PC-3 (cell line): ENCODE measurements at regions not wholly inside any gene's neighbourhood (a gene's known extent, or its start where the extent isn't known, plus 50 kb on each side); places are given as distances from the start of the nearest gene placed in this dataset.

Experiments
- EZH2 ChIP-seq: fragments of 300-600 bp; sonication (generic); IDR thresholded peaks from one replicate; pipeline ENCODE4 v1.6.1; 2017; ENCODE audit warnings: antibody characterized with exemption, mild to moderate bottlenecking, low read length; ENCODE audit not compliant: unreplicated experiment
- TF ChIP-seq, protein P1 (sequence below): fragments of 300-600 bp; sonication (generic); conservative IDR thresholded peaks from 2 replicates; pipeline ENCODE4 v1.5.1; 2017; ENCODE audit warnings: antibody characterized with exemption, low read depth, mild to moderate bottlenecking, low read length

- TF ChIP-seq, protein P1, sequence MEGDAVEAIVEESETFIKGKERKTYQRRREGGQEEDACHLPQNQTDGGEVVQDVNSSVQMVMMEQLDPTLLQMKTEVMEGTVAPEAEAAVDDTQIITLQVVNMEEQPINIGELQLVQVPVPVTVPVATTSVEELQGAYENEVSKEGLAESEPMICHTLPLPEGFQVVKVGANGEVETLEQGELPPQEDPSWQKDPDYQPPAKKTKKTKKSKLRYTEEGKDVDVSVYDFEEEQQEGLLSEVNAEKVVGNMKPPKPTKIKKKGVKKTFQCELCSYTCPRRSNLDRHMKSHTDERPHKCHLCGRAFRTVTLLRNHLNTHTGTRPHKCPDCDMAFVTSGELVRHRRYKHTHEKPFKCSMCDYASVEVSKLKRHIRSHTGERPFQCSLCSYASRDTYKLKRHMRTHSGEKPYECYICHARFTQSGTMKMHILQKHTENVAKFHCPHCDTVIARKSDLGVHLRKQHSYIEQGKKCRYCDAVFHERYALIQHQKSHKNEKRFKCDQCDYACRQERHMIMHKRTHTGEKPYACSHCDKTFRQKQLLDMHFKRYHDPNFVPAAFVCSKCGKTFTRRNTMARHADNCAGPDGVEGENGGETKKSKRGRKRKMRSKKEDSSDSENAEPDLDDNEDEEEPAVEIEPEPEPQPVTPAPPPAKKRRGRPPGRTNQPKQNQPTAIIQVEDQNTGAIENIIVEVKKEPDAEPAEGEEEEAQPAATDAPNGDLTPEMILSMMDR, result no peak
- no peak for TF ChIP-seq EZH2
Observed at GRCh38 chr7:124162667-124163066, 129.8 kb upstream of the TMEM229A start.
